KMS-11 (cell line): ENCODE measurements at regions not wholly inside any gene's neighbourhood (a gene's known extent, or its start where the extent isn't known, plus 50 kb on each side); places are given as distances from the start of the nearest gene placed in this dataset.

Experiments used
- H2AFZ ChIP-seq: fragments of 200-600 bp; sonication (generic); 2 replicates; pipeline ENCODE4 v1.6.1; 2016; ENCODE audit warnings: antibody characterized with exemption, mixed run types, low read depth
- H3K27ac ChIP-seq: fragments of 200-600 bp; sonication (generic); 2 replicates; pipeline ENCODE4 v1.6.1; 2016; ENCODE audit warnings: mild to moderate bottlenecking, mixed run types
- H3K27me3 ChIP-seq: fragments of 200-600 bp; sonication (generic); 2 replicates; pipeline ENCODE4 v1.6.1; 2017; ENCODE audit warnings: mild to moderate bottlenecking, low read depth, mixed run types, moderate library complexity; ENCODE audit not compliant: insufficient read depth
- H3K36me3 ChIP-seq: fragments of 200-600 bp; sonication (generic); 2 replicates; pipeline ENCODE4 v1.6.1; 2017; ENCODE audit warnings: mild to moderate bottlenecking, mixed run types; ENCODE audit not compliant: insufficient read depth
- H3K4me1 ChIP-seq: fragments of 200-600 bp; sonication (generic); 2 replicates; pipeline ENCODE4 v1.6.1; 2016; ENCODE audit warnings: mild to moderate bottlenecking, low read depth, mixed run types; ENCODE audit not compliant: poor library complexity, severe bottlenecking
- H3K4me2 ChIP-seq: fragments of 200-600 bp; sonication (generic); 2 replicates; pipeline ENCODE4 v1.7.0; 2016; ENCODE audit warnings: mild to moderate bottlenecking, mixed run types
- H3K4me3 ChIP-seq: fragments of 200-600 bp; sonication (generic); IDR thresholded peaks from 2 replicates; pipeline ENCODE4 v1.6.1; 2017; ENCODE audit warnings: low read depth, low read length, mixed read lengths; ENCODE audit not compliant: insufficient read depth
- H3K79me2 ChIP-seq: fragments of 200-600 bp; sonication (generic); 2 replicates; pipeline ENCODE4 v1.6.1; 2016; ENCODE audit warnings: low read depth, mixed run types; ENCODE audit not compliant: insufficient read depth
- H3K9ac ChIP-seq: fragments of 200-600 bp; sonication (generic); 2 replicates; pipeline ENCODE4 v1.6.1; 2016; ENCODE audit warnings: mild to moderate bottlenecking, mixed run types
- H4K20me1 ChIP-seq: fragments of 200-600 bp; sonication (generic); 2 replicates; pipeline ENCODE4 v1.6.1; 2016; ENCODE audit warnings: mild to moderate bottlenecking, mixed run types; ENCODE audit not compliant: insufficient read depth
- TF ChIP-seq, protein P1 (sequence below): fragments of 200-600 bp; sonication (generic); conservative IDR thresholded peaks from 2 replicates; pipeline ENCODE4 v1.6.1; 2017; ENCODE audit warnings: low read depth, mild to moderate bottlenecking, antibody characterized with exemption, low read length, moderate library complexity, mixed read lengths

DNA sequence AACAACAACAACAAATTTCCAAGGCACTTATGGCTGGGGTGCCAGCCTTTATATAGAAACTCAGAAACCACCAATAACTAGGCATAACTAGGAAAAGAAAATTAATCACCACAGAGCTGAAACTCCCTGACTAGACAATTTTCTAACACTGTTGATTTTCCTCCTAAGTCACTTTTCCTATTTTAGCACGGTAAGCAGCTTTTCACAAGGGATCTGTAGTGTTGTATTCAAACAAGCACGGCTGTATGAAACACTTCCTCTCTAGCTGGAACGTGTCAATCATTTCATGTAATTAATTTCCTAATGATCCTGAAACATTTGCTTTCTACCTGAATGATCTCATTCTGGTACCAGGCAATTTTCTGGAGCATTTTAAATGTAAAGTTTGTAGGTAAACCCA, 645.0 kb downstream of the IRS1 start:
- no peaks in the 10 kb centered on the region for H3K27me3 ChIP-seq
- no peak overlapping the region for H2AFZ ChIP-seq
- peaks cover 47% of the 10 kb centered on the region for H3K4me1 ChIP-seq
- H3K79me2 ChIP-seq, result no peaks in the 10 kb centered on the region
- H3K9ac ChIP-seq, result no peak overlapping the region
- TF ChIP-seq, protein P1, sequence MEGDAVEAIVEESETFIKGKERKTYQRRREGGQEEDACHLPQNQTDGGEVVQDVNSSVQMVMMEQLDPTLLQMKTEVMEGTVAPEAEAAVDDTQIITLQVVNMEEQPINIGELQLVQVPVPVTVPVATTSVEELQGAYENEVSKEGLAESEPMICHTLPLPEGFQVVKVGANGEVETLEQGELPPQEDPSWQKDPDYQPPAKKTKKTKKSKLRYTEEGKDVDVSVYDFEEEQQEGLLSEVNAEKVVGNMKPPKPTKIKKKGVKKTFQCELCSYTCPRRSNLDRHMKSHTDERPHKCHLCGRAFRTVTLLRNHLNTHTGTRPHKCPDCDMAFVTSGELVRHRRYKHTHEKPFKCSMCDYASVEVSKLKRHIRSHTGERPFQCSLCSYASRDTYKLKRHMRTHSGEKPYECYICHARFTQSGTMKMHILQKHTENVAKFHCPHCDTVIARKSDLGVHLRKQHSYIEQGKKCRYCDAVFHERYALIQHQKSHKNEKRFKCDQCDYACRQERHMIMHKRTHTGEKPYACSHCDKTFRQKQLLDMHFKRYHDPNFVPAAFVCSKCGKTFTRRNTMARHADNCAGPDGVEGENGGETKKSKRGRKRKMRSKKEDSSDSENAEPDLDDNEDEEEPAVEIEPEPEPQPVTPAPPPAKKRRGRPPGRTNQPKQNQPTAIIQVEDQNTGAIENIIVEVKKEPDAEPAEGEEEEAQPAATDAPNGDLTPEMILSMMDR, result no peak
- H3K4me2 ChIP-seq, result 0 out of 2 replicates have a peak overlapping the region, but pooled peaks have one; percentile 16
- no peaks in the 10 kb centered on the region for H3K36me3 ChIP-seq
- no peaks in the 10 kb centered on the region for H4K20me1 ChIP-seq
- H3K4me3 ChIP-seq, result no peak overlapping the region
- H3K27ac ChIP-seq, result no peak overlapping the region

DNA sequence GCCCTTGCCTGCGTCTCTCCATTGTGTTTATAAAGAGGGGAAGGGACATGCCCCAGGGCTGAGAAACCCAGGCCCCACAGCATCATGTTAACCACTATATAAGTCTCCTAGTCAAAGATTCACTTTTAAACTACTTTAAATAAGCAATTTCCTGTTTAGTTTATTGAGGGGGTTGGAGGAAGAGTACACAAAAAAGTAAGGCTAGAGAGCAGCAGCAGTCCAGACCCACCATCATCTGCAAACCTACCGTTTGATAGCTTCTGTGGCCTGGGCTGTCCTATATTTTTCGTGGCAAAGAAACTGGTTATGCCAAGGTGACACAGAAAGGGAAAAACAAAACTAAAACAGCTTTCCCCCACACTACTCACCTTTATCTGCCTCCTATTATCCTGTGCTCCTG, 646.1 kb downstream of the IRS1 start:
- no peak overlapping the region for H3K27ac ChIP-seq
- H4K20me1 ChIP-seq, result no peaks in the 10 kb centered on the region
- H2AFZ ChIP-seq, result no peak overlapping the region
- no peak overlapping the region for H3K4me3 ChIP-seq
- no peaks in the 10 kb centered on the region for H3K36me3 ChIP-seq
- TF ChIP-seq, protein P1, result no peak
- H3K9ac ChIP-seq, result no peak overlapping the region
- H3K79me2 ChIP-seq, result no peaks in the 10 kb centered on the region
- H3K4me1 ChIP-seq, result peaks cover 47% of the 10 kb centered on the region
- no peaks in the 10 kb centered on the region for H3K27me3 ChIP-seq
- peak overlapping the region; percentile 34; the same call in 1 of the 2 replicates for H3K4me2 ChIP-seq

DNA sequence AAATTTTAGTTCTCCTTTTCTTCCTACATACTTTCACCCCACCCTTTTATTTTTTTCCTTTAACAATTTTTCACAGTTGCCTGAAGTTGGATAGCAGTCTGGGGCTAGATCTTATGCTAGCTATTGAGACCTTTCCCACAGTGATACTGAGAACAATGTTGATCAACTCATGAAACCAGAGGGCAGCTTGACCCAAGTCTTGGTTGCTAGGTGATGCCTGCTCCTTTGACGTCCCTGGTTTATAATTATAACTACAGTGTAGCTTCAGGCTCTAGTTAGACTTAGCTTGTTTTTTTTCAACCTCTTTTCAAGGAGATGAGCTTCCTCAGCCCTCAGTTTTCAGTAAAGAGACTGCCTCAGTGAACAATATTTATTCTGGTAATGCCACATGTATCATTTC, 648.5 kb downstream of the IRS1 start:
- peak overlapping the region; percentile 17; the same call in 1 of the 2 replicates for H3K27ac ChIP-seq
- no peaks in the 10 kb centered on the region for H4K20me1 ChIP-seq
- no peaks in the 10 kb centered on the region for H3K79me2 ChIP-seq
- no peaks in the 10 kb centered on the region for H3K27me3 ChIP-seq
- H3K4me3 ChIP-seq, result no peak overlapping the region
- H3K36me3 ChIP-seq, result no peaks in the 10 kb centered on the region
- H3K4me1 ChIP-seq, result peaks cover 47% of the 10 kb centered on the region
- H3K9ac ChIP-seq, result no peak overlapping the region
- H2AFZ ChIP-seq, result no peak overlapping the region
- H3K4me2 ChIP-seq, result peak overlapping the region; percentile 50
- TF ChIP-seq, protein P1, result no peak

DNA sequence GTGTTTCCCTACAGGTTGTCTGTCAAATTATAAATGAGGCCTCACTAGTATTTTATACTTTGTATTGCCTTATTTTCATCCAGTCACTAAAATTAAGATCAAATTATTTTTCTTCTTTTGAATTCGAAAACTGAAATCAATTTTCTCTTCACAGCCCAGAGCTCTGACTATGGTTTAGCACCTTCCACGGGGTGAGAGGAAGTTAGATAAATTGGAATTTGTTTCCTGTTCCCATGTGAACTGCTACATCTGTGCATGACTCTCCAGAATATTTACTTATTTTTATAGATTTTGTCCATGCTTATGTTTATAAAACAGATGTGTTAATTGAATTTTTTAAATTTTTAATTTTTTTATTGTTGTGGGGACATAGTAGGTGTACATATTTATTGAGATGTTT, 656.5 kb downstream of the IRS1 start:
- H3K27ac ChIP-seq, result no peak overlapping the region
- no peak overlapping the region for H3K9ac ChIP-seq
- H3K4me3 ChIP-seq, result no peak overlapping the region
- no peaks in the 10 kb centered on the region for H3K4me1 ChIP-seq
- H3K4me2 ChIP-seq, result no peak overlapping the region
- H3K27me3 ChIP-seq, result no peaks in the 10 kb centered on the region
- H3K79me2 ChIP-seq, result no peaks in the 10 kb centered on the region
- no peak overlapping the region for H2AFZ ChIP-seq
- H4K20me1 ChIP-seq, result no peaks in the 10 kb centered on the region
- TF ChIP-seq, protein P1, result no peak
- H3K36me3 ChIP-seq, result no peaks in the 10 kb centered on the region

DNA sequence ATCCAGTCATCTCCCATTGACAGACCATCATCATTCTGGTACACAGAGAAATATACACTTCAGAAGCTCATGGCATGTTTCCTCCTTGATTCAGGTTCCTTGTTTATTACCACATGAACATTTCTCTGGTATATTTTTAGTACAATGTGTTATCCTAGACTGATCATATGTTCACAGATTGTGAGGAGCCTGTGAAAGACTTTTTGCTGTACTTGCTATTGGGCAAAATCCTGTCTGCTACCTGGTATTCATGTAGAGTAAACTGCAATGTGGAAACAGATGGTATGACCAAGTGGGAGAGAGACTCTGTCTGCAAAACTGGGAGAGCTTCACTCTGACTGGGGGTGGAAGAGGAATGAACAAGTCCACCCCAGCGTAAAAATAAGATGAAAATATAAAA, 657.2 kb downstream of the IRS1 start:
- Histone ChIP-seq H3K4me3 (no peak overlapping the region), H3K4me2 (no peak overlapping the region), H3K27ac (no peak overlapping the region), H3K27me3 (no peaks in the 10 kb centered on the region), H2AFZ (no peak overlapping the region), H3K79me2 (no peaks in the 10 kb centered on the region), H3K9ac (no peak overlapping the region), H4K20me1 (no peaks in the 10 kb centered on the region), H3K4me1 (no peaks in the 10 kb centered on the region), H3K36me3 (no peaks in the 10 kb centered on the region)
- TF ChIP-seq, protein P1, result no peak
